ENCODE measurements at regions not wholly inside any gene's neighbourhood (a gene's known extent, or its start where the extent isn't known, plus 50 kb on each side); places are given as distances from the start of the nearest gene placed in this dataset.

- no peak for DNase-seq (ENCODE audit: low read depth in 3 of 3)
These were observed 210.0 kb upstream of the LYZL1 start for GRCh38 chr10:29078919-29079318.

GRCh38 chr10:29081231-29081630 is 207.6 kb upstream of the LYZL1 start:
- no peak for DNase-seq (ENCODE audit: low read depth in 3 of 3)

- no peak for DNase-seq (ENCODE audit: low read depth in 3 of 3)
These were observed 206.8 kb upstream of the LYZL1 start for GRCh38 chr10:29081951-29082685.

GRCh38 chr10:29083096-29083495 is 205.8 kb upstream of the LYZL1 start:
- DNase-seq (ENCODE audit: low read depth in 3 of 3) = no peak

GRCh38 chr10:29084681-29085307 is 204.1 kb upstream of the LYZL1 start:
- no peak for DNase-seq (ENCODE audit: low read depth in 3 of 3)

- DNase-seq (ENCODE audit: low read depth in 3 of 3) = no peak
These were observed 199.8 kb upstream of the LYZL1 start for GRCh38 chr10:29089091-29089490.

GRCh38 chr10:29096303-29096824 is 192.5 kb upstream of the LYZL1 start:
- no peak for DNase-seq (ENCODE audit: low read depth in 3 of 3)

- DNase-seq (ENCODE audit: low read depth in 3 of 3) = no peak
These were observed 190.4 kb upstream of the LYZL1 start for GRCh38 chr10:29098423-29098822.

- DNase-seq (ENCODE audit: low read depth in 3 of 3) = no peak
These were observed 189.9 kb upstream of the LYZL1 start for GRCh38 chr10:29099001-29099400.

GRCh38 chr10:29099415-29099814 is 189.5 kb upstream of the LYZL1 start:
- no peak for DNase-seq (ENCODE audit: low read depth in 3 of 3)

GRCh38 chr10:29100505-29100904 is 188.4 kb upstream of the LYZL1 start:
- DNase-seq (ENCODE audit: low read depth in 3 of 3) = no peak

GRCh38 chr10:29102233-29102632 is 186.6 kb upstream of the LYZL1 start:
- DNase-seq (ENCODE audit: low read depth in 3 of 3) = no peak

GRCh38 chr10:29102636-29103035 is 186.2 kb upstream of the LYZL1 start:
- DNase-seq (ENCODE audit: low read depth in 3 of 3) = no peak

GRCh38 chr10:29104661-29105399 is 184.0 kb upstream of the LYZL1 start:
- DNase-seq (ENCODE audit: low read depth in 3 of 3) = no peak

GRCh38 chr10:29105516-29106215 is 183.2 kb upstream of the LYZL1 start:
- DNase-seq (ENCODE audit: low read depth in 3 of 3) = no peak

- no peak for DNase-seq (ENCODE audit: low read depth in 3 of 3)
These were observed 182.6 kb upstream of the LYZL1 start for GRCh38 chr10:29106287-29106686.

GRCh38 chr10:29107866-29108498 is 180.9 kb upstream of the LYZL1 start:
- no peak for DNase-seq (ENCODE audit: low read depth in 3 of 3)

GRCh38 chr10:29109707-29110571 is 178.9 kb upstream of the LYZL1 start:
- no peak for DNase-seq (ENCODE audit: low read depth in 3 of 3)

GRCh38 chr10:29112827-29113615 is 175.8 kb upstream of the LYZL1 start:
- no peak for DNase-seq (ENCODE audit: low read depth in 3 of 3)

GRCh38 chr10:29113616-29113945 is 175.3 kb upstream of the LYZL1 start:
- DNase-seq (ENCODE audit: low read depth in 3 of 3) = no peak

Measured in stimulated activated CD4-positive, alpha-beta T cell treated with anti-CD3 and anti-CD28 coated beads, TNF-alpha, amount 100 ng/mL, for 4 hours (primary cell).